ENCODE measurements at regions not wholly inside any gene's neighbourhood (a gene's known extent, or its start where the extent isn't known, plus 50 kb on each side); places are given as distances from the start of the nearest gene placed in this dataset.

GRCh38 chr16:80045861-80046260, 445.3 kb upstream of the MAF start:
- Histone ChIP-seq H3K27me3 (ENCODE audit: control insufficient read depth, insufficient read depth, low read length) (no peaks in the 10 kb centered on the region), H3K9ac (no peak overlapping the region), H3K4me1 (no peaks in the 10 kb centered on the region), H3K4me3 (ENCODE audit: low read depth, low read length) (no peak overlapping the region), H3K4me2 (ENCODE audit: low read length) (no peak overlapping the region), H3K27ac (no peak overlapping the region), H3K36me3 (ENCODE audit: control insufficient read depth, insufficient read depth, low read length) (no peaks in the 10 kb centered on the region), H3K79me2 (no peaks in the 10 kb centered on the region), H2AFZ (peak overlapping the region; percentile 3), H3K9me3 (ENCODE audit: control insufficient read depth, low read length) (no peaks in the 10 kb centered on the region)
- TF ChIP-seq, protein P1, sequence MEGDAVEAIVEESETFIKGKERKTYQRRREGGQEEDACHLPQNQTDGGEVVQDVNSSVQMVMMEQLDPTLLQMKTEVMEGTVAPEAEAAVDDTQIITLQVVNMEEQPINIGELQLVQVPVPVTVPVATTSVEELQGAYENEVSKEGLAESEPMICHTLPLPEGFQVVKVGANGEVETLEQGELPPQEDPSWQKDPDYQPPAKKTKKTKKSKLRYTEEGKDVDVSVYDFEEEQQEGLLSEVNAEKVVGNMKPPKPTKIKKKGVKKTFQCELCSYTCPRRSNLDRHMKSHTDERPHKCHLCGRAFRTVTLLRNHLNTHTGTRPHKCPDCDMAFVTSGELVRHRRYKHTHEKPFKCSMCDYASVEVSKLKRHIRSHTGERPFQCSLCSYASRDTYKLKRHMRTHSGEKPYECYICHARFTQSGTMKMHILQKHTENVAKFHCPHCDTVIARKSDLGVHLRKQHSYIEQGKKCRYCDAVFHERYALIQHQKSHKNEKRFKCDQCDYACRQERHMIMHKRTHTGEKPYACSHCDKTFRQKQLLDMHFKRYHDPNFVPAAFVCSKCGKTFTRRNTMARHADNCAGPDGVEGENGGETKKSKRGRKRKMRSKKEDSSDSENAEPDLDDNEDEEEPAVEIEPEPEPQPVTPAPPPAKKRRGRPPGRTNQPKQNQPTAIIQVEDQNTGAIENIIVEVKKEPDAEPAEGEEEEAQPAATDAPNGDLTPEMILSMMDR (IDR thresholded peaks at IDR 0.05) = no peak

DNA sequence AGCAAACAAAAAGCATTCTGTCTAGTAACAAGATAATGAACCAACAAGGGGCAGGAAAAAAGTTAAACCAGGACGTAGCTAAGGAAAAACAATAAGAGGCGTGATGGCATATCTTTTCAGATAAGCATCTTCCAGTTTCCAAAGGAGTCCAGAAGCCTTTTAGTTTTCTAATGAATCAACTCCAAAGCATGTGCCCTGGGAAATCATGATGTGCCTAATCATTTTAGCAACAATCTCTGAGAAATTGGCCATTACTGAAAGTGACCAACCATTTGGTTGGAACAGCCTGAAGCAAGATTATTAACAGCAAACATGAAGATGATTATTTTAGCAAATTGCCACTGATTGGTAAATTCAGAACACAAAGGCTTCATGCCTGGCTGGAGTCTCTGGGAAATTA, 440.9 kb upstream of the MAF start:
- TF ChIP-seq, protein P1 (IDR thresholded peaks at IDR 0.05) = no peak
- Histone ChIP-seq H3K4me1 (no peaks in the 10 kb centered on the region), H2AFZ (no peak overlapping the region), H3K4me3 (ENCODE audit: low read depth, low read length) (no peak overlapping the region), H3K9me3 (ENCODE audit: control insufficient read depth, low read length) (no peaks in the 10 kb centered on the region), H3K27ac (no peak overlapping the region), H3K27me3 (ENCODE audit: control insufficient read depth, insufficient read depth, low read length) (no peaks in the 10 kb centered on the region), H3K36me3 (ENCODE audit: control insufficient read depth, insufficient read depth, low read length) (no peaks in the 10 kb centered on the region), H3K9ac (no peak overlapping the region), H3K79me2 (no peaks in the 10 kb centered on the region), H3K4me2 (ENCODE audit: low read length) (no peak overlapping the region)

- Histone ChIP-seq H3K27me3 (ENCODE audit: control insufficient read depth, insufficient read depth, low read length) (no peaks in the 10 kb centered on the region), H3K9ac (no peak overlapping the region), H3K36me3 (ENCODE audit: control insufficient read depth, insufficient read depth, low read length) (no peaks in the 10 kb centered on the region), H3K79me2 (no peaks in the 10 kb centered on the region), H3K27ac (no peak overlapping the region), H3K4me1 (no peaks in the 10 kb centered on the region), H3K4me3 (ENCODE audit: low read depth, low read length) (no peak overlapping the region), H2AFZ (no peak overlapping the region), H3K4me2 (ENCODE audit: low read length) (no peak overlapping the region), H3K9me3 (ENCODE audit: control insufficient read depth, low read length) (no peaks in the 10 kb centered on the region)
- TF ChIP-seq, protein P1 (IDR thresholded peaks at IDR 0.05) = no peak
Observed at GRCh38 chr16:80040814-80041213, 440.3 kb upstream of the MAF start.

DNA sequence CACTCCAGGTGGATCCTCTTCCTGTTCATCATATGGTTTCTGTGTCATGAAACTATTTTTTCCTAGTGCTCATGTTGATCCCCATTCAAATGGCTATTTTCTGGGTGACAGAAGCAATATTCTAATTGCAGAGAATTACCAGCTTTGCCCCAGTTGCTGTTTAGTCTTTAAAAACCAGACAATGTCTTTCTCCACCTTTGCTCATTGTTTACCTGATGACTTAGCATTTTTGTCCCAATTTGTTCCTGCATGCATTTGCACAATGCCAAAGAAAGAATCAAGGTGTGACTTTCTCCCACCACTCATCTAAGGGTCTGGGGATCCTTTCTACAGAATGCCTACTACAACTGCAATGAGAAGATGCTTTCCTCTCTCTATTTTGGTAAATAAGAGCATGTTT, 439.9 kb upstream of the MAF start:
- Histone ChIP-seq H3K27ac (no peak overlapping the region), H3K4me1 (no peaks in the 10 kb centered on the region), H3K4me3 (ENCODE audit: low read depth, low read length) (no peak overlapping the region), H2AFZ (no peak overlapping the region), H3K79me2 (no peaks in the 10 kb centered on the region), H3K36me3 (ENCODE audit: control insufficient read depth, insufficient read depth, low read length) (no peaks in the 10 kb centered on the region), H3K4me2 (ENCODE audit: low read length) (no peak overlapping the region), H3K9me3 (ENCODE audit: control insufficient read depth, low read length) (no peaks in the 10 kb centered on the region), H3K9ac (no peak overlapping the region), H3K27me3 (ENCODE audit: control insufficient read depth, insufficient read depth, low read length) (no peaks in the 10 kb centered on the region)
- TF ChIP-seq, protein P1 (IDR thresholded peaks at IDR 0.05) = no peak

- Histone ChIP-seq H2AFZ (no peak overlapping the region), H3K4me2 (ENCODE audit: low read length) (no peak overlapping the region), H3K36me3 (ENCODE audit: control insufficient read depth, insufficient read depth, low read length) (no peaks in the 10 kb centered on the region), H3K27ac (no peak overlapping the region), H3K27me3 (ENCODE audit: control insufficient read depth, insufficient read depth, low read length) (no peaks in the 10 kb centered on the region), H3K9ac (no peak overlapping the region), H3K4me3 (ENCODE audit: low read depth, low read length) (no peak overlapping the region), H3K4me1 (no peaks in the 10 kb centered on the region), H3K9me3 (ENCODE audit: control insufficient read depth, low read length) (no peaks in the 10 kb centered on the region), H3K79me2 (no peaks in the 10 kb centered on the region)
- TF ChIP-seq, protein P1 (IDR thresholded peaks at IDR 0.05) = no peak
Observed at GRCh38 chr16:80039777-80040176, 439.2 kb upstream of the MAF start.

Measured in parathyroid adenoma (tissue), 2 donors.